ENCODE measurements at regions not wholly inside any gene's neighbourhood (a gene's known extent, or its start where the extent isn't known, plus 50 kb on each side); places are given as distances from the start of the nearest gene placed in this dataset.
"Not testable (repeated sequence)": the region's sequence is repeated elsewhere in the genome, so short reads cannot be mapped to it uniquely, and the experiment has no call there.

GRCh38 chr6:15761045-15761502 lies 98.2 kb upstream of the DTNBP1 start:
- DNase-seq (ENCODE audit: low read depth) = no peak

GRCh38 chr6:15758631-15759215 lies 95.9 kb upstream of the DTNBP1 start:
- DNase-seq (ENCODE audit: low read depth) = no peak

GRCh38 chr6:15755526-15755925 lies 92.7 kb upstream of the DTNBP1 start:
- no peak for DNase-seq (ENCODE audit: low read depth)

GRCh38 chr6:15754706-15755079 lies 91.9 kb upstream of the DTNBP1 start:
- DNase-seq (ENCODE audit: low read depth) = no peak

- no peak for DNase-seq (ENCODE audit: low read depth)
Measured at GRCh38 chr6:15754035-15754705, 91.3 kb upstream of the DTNBP1 start.

GRCh38 chr6:15752820-15753219 lies 90.0 kb upstream of the DTNBP1 start:
- no peak for DNase-seq (ENCODE audit: low read depth)

GRCh38 chr6:15751721-15752350 lies 89.0 kb upstream of the DTNBP1 start:
- no peak for DNase-seq (ENCODE audit: low read depth)

- no peak for DNase-seq (ENCODE audit: low read depth)
Measured at GRCh38 chr6:15748341-15748740, 85.5 kb upstream of the DTNBP1 start.

- no peak for DNase-seq (ENCODE audit: low read depth)
Measured at GRCh38 chr6:15747354-15747883, 84.6 kb upstream of the DTNBP1 start.

- no peak for DNase-seq (ENCODE audit: low read depth)
Measured at GRCh38 chr6:15745781-15746180, 83.0 kb upstream of the DTNBP1 start.

GRCh38 chr6:15744818-15745402 lies 82.1 kb upstream of the DTNBP1 start:
- DNase-seq (ENCODE audit: low read depth) = no peak

GRCh38 chr6:15742013-15742412 lies 79.2 kb upstream of the DTNBP1 start:
- not testable (repeated sequence) for DNase-seq (ENCODE audit: low read depth)

GRCh38 chr6:15741405-15741804 lies 78.6 kb upstream of the DTNBP1 start:
- no peak for DNase-seq (ENCODE audit: low read depth)

GRCh38 chr6:15739867-15740266 lies 77.0 kb upstream of the DTNBP1 start:
- no peak for DNase-seq (ENCODE audit: low read depth)

GRCh38 chr6:15739353-15739752 lies 76.5 kb upstream of the DTNBP1 start:
- DNase-seq (ENCODE audit: low read depth) = no peak

- not testable (repeated sequence) for DNase-seq (ENCODE audit: low read depth)
Measured at GRCh38 chr6:15738195-15738594, 75.4 kb upstream of the DTNBP1 start.

- DNase-seq (ENCODE audit: low read depth) = no peak
Measured at GRCh38 chr6:15736297-15736696, 73.5 kb upstream of the DTNBP1 start.

GRCh38 chr6:15735567-15736265 lies 72.9 kb upstream of the DTNBP1 start:
- no peak for DNase-seq (ENCODE audit: low read depth)

GRCh38 chr6:15734118-15734897 lies 71.5 kb upstream of the DTNBP1 start:
- no peak for DNase-seq (ENCODE audit: low read depth)

- DNase-seq (ENCODE audit: low read depth) = no peak
Measured at GRCh38 chr6:15730922-15731321, 68.1 kb upstream of the DTNBP1 start.

GRCh38 chr6:15730442-15730841 lies 67.6 kb upstream of the DTNBP1 start:
- no peak for DNase-seq (ENCODE audit: low read depth)
